ENCODE measurements at regions not wholly inside any gene's neighbourhood (a gene's known extent, or its start where the extent isn't known, plus 50 kb on each side); places are given as distances from the start of the nearest gene placed in this dataset.
"Not testable (repeated sequence)": the region's sequence is repeated elsewhere in the genome, so short reads cannot be mapped to it uniquely, and the experiment has no call there.

DNA sequence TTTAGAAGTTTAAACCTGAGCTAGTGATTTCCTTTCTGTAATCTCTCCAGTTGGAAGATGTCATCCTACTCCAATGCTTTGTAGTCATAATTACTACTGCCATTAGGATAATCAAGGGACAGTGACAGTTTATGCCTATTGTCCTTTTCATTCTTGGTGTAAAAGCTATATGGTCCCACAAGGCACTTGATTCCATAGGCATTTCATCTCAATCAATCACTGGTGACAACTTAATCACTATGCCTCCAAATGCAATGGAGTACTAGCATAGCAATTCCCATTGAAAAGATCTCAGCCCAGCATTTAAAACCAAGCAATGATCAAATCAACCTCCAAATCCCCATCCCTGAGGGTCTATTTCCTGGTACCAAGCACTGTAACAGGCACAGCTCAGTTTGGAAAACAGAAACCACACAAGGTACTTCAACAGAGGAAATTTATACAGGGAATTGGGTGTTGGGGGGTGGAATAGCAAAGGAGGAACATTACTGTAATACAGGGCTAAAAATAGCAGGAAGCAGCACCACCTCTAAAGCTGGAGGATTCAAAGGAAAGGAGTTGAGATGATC lies 51.0 kb downstream of the FHIP2A start:
- no peak for DNase-seq
- ATAC-seq (ENCODE audit: poor library complexity) = no peak
- intact Hi-C loops (cut with DNase I) = no loop called here

DNA sequence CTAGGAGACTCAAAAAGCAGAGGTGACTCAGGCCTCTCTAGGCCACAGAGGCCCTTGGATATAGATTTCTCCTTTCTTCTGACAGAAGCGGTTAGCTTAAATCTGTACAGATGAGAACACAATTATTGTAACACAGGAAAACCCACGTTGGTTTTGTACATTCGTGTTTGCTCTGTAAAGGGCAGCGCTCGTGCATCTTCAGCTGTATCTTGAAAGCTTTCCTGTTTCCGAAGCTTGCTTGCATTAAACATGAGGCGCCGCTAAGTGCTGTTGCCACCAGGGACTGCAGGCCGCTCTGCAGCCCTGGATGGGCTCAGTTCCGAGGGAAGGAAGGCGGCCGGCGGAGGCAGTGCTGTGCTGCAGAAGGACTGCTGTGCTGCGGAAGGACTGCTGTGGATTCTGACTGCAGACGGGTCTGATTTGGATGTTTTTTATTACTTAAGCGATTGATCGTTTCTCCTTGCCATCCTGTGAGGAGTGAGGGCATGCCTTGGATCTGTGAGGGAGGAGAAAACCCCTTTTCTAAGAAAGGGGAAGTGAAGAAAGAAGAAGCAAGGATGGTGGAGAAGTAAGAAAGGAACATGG lies 53.3 kb downstream of the FHIP2A start:
- intact Hi-C loops (cut with DNase I) = loop anchor here (5.0 kb wide), 1 partner anchor 252 kb away; no protein-coding TSS in a partner anchor
- DNase-seq = no peak
- no peak for ATAC-seq (ENCODE audit: poor library complexity)

DNA sequence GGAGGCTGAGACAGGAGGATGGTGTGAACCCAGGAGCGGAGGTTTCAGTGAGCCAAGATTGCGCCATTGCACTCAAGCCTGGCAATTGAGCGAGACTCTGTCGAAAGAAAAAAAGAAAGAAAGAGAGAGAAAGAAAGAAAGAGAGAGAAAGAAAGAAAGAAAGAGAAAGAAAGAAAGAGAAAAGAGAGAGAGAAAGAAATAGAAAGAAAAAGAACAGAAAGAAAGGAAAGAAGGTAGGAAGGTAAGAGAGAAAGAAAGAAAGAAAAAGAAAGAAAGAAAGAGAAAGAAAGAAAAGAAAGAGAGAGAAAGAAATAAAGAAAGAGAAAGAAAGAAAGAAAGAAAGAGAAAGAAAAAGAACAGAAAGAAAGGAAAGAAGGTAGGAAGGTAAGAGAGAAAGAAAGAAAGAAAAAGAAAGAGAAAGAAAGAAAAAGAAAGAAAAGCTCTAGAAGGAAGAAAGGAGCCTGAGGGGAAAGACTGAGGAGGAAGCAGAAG lies 54.1 kb downstream of the FHIP2A start:
- intact Hi-C loops (cut with DNase I) = loop anchor here (5.0 kb wide), 1 partner anchor 252 kb away; no protein-coding TSS in a partner anchor
- not testable (repeated sequence) for ATAC-seq (ENCODE audit: poor library complexity); DNase-seq

DNA sequence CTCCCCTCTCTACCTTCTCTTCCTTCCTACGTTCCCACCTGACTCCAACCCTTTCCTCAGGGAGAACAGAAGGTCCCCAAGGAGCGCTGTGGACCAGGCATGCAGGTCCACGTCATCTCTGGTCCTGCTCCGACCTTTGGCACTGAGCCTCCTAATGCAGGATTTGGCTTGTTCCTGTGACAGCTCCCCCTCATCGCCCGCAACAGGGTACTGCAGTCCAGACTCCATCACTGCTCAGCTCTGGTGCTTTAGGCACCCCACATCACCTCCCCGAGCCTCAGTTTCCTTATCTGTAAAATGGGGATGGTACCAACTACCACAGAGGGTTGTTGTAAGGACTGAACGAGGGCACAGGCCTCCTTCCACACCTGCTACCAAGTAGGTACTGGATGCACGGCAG lies 54.6 kb downstream of the FHIP2A start:
- intact Hi-C loops (cut with DNase I) = loop anchor here (5.0 kb wide), 1 partner anchor 251 kb away; no protein-coding TSS in a partner anchor
- ATAC-seq (ENCODE audit: poor library complexity) = no peak
- no peak for DNase-seq

DNA sequence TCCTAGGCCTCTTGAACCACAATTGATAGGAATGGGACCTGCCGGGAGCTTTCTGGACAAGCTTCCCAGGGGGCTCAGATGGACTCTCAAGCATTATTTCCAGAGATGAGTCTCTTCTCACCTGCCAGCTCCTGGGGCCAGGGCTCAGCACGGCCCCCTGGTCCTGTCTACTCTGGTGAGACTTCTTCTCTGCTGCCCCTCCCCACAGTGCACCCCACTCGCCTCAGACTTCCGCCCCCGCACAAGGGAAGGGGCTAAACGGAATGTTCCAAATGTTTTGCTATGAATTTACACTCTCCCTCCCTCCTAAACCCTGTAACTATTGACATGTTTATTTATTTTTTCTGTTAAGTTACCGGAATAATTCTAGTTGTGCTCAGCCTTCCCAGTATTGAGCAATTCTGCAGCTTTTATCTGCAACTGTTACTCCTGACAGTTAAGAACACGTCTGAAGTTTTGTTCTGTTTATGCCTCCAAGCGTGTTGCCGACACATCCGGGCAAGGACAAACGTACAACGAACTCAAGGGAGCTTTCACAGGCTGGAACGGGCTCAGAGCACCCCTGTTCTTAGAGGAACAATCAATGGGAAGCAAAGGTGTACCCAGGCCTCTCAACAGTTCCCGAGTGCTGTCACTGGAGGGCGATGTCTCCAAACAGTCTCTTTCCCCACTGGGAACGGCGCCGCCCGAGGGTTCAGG lies 55.2 kb downstream of the FHIP2A start:
- ATAC-seq (ENCODE audit: poor library complexity) (peak; percentile 90), DNase-seq (peak; percentile 74)
- intact Hi-C loops (cut with DNase I) = loop anchor here (5.0 kb wide), 1 partner anchor 251 kb away; no protein-coding TSS in a partner anchor

DNA sequence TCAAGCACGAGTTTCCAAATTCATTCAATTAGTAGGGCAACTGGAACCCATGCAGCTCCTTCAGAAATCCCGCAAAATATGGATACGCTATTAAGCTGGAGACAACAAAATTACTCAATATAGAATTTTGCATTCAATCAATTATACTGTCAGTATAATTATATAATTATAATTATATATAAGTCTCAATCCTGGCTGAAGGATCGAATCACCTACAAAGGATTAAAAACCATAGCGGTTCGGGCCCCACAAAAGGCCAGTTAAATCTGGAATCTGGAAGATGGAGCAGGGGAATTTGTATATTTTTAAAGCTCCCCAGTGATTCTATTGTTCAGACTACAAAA lies 55.7 kb downstream of the FHIP2A start:
- intact Hi-C loops (cut with DNase I) = loop anchor here (5.0 kb wide), 1 partner anchor 250 kb away; no protein-coding TSS in a partner anchor
- DNase-seq (no peak), ATAC-seq (ENCODE audit: poor library complexity) (no peak)

DNA sequence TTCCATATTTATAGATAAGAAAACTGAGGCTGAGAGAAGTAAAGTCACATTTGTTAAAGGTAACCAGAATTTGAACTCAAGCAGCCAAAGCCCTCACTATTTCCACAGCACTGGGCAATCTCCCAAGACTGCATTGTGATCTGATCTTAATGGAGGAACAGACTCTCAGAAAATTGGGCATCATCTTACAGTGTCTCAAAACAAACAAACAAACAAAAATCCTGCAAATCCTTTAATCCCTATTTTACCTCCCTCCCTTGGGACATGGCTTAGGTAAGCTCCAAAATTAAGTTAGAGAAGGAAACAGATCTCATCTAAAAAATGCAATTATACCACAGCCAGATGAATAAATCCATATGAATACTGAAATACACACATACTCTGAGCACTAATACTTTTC lies 57.5 kb downstream of the FHIP2A start:
- ATAC-seq (ENCODE audit: poor library complexity) = no peak
- DNase-seq = no peak
- intact Hi-C loops (cut with DNase I) = loop anchor here (5.0 kb wide), 1 partner anchor 248 kb away; no protein-coding TSS in a partner anchor

DNA sequence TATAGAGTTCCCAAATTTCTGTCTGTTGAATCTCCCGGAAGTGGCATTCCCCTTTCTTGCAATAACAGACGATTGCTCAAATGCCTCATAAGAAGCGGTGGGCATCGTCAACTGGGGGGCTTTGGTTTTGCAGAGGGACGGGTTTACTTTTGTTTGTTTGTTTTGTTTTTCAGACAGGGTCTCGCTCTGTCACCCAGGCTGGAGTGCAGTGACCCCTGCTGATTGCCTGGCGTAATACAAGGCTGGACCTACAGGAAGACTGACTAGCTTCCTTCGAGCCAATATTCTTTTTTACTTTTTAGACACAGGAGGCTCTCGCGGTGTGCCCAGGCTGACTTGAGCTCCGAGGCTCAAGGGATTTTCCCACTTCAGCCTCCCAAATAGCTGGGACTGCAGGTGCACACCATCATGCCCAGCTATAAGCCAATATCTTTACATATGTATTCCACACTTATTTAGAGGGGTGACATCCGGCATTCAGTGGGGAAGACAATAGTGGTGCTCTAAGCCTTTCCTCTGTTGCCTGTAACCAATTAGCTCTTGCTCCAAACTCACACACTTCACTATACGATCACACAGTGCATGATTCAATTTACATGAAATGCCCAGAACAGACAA lies 58.1 kb downstream of the FHIP2A start:
- intact Hi-C loops (cut with DNase I) = loop anchor here (5.0 kb wide), 1 partner anchor 248 kb away; no protein-coding TSS in a partner anchor
- ATAC-seq (ENCODE audit: poor library complexity) (peak; percentile 62), DNase-seq (no peak)

DNA sequence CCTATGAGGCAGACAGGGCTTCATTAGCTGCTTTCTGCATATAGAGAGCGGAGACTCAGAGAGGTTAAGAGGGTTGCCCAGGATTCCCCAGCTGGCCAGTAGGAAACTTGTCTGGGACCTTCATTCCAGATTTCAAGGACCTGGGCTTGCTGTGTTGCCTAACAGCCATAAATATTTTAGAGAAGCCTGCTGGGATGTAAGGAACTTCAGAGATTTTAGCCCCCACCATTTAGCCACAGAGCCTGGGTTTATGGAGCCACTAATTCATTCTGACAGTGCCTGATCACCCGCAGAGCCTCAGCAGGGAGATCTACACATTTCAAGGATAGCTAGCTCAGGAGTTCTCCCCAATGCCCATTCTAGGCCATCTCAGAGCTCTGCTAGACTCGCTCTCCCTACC lies 56.6 kb upstream of the TRUB1 start:
- intact Hi-C loops (cut with DNase I) = no loop called here
- ATAC-seq (ENCODE audit: poor library complexity) (no peak), DNase-seq (no peak)

DNA sequence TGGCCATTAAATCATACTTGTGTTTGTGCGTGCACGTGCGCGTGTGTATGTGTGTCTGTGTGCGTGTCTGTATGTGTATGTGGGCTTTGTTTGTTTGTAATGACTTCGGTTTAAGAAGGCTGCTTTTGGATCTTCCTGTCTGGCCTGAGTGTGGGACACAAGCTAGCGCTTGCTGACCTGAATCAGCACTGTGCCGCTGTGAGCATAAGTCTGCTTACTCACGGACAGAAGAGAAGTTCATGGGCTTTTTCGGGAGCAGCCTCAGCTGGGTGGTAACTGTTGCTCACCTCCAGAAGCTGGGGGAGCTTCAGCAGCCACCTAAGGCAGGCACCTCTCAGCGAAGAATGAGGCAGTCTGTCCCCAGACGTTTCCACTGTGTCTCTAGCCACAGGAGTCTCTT lies 56.1 kb upstream of the TRUB1 start:
- intact Hi-C loops (cut with DNase I) = no loop called here
- DNase-seq (no peak), ATAC-seq (ENCODE audit: poor library complexity) (no peak)

DNA sequence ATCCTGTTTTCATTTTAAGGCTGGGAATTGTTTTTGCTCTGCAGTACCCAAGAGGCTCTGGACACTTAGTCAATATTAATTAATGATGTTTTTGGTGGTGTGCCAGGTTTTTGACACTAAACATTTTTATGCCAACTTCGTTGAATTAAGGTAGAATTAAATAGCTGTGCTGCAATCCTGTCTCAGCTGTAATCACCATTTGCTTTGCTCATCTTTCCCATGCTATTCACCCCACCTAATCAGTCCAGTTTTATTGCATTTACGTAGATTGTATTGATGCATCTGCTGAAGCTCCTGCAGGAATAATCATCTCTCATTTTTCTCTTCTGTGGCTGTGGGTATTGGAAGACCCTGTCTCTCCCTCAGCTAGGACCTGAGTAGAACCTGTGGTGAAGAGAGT lies 52.6 kb upstream of the TRUB1 start:
- DNase-seq (no peak), ATAC-seq (ENCODE audit: poor library complexity) (no peak)
- intact Hi-C loops (cut with DNase I) = no loop called here
